SK-N-MC (cell line): ENCODE measurements at regions not wholly inside any gene's neighbourhood (a gene's known extent, or its start where the extent isn't known, plus 50 kb on each side); places are given as distances from the start of the nearest gene placed in this dataset.

Experiments used
- DNase-seq: peaks from one replicate; pipeline ENCODE4 v3.0.0-alpha.2; 2011; ENCODE audit warnings: low read depth, low spot score
- H3K27ac ChIP-seq: fragments of 200-600 bp; sonication (generic); 2 replicates; pipeline ENCODE4 v1.5.1; 2016; ENCODE audit warnings: mixed run types
- H3K36me3 ChIP-seq: fragments of 200-600 bp; sonication (generic); 2 replicates; pipeline ENCODE4 v1.6.1; 2017; ENCODE audit warnings: antibody characterized with exemption, low read length, mixed read lengths; ENCODE audit not compliant: insufficient read depth
- H3K4me3 ChIP-seq: fragments of 200-600 bp; sonication (generic); 2 replicates; pipeline ENCODE4 v1.5.1; 2016
- H3K9ac ChIP-seq: fragments of 200-600 bp; sonication (generic); 2 replicates; pipeline ENCODE4 v1.8.0; 2017; ENCODE audit warnings: mixed run types, mixed read lengths; ENCODE audit not compliant: insufficient read length
- H3K9me3 ChIP-seq: fragments of 200-600 bp; sonication (generic); 2 replicates; pipeline ENCODE4 v1.6.1; 2017; ENCODE audit warnings: low read depth, mild to moderate bottlenecking, antibody characterized with exemption, low read length, moderate library complexity, mixed read lengths
- EZH2 ChIP-seq: fragments of 200-600 bp; sonication (generic); IDR thresholded peaks from one replicate; pipeline ENCODE4 v1.6.1; 2017; ENCODE audit warnings: antibody characterized with exemption
- FOXP2 ChIP-seq: optimal IDR thresholded peaks from 2 replicates; pipeline ENCODE3; 2011; ENCODE audit warnings: mild to moderate bottlenecking, moderate library complexity; ENCODE audit not compliant: insufficient read depth; ENCODE audit errors: extremely low read length, control extremely low read depth
- POLR2AphosphoS5 ChIP-seq: IDR thresholded peaks from 2 replicates; pipeline ENCODE4 v1.6.1; 2012; ENCODE audit warnings: mild to moderate bottlenecking, low read depth, low read length, borderline replicate concordance

GRCh38 chr1:173395762-173396161 lies 81.4 kb upstream of the PRDX6 start:
- DNase-seq = no peak
- Histone ChIP-seq H3K9ac (no peak overlapping the region), H3K4me3 (no peak overlapping the region), H3K36me3 (no peaks in the 10 kb centered on the region), H3K27ac (no peak overlapping the region), H3K9me3 (no peaks in the 10 kb centered on the region)
- TF ChIP-seq EZH2 (no peak), POLR2AphosphoS5 (no peak), FOXP2 (no peak)

- Histone ChIP-seq H3K9ac (no peak overlapping the region), H3K27ac (no peak overlapping the region), H3K4me3 (no peak overlapping the region), H3K36me3 (no peaks in the 10 kb centered on the region), H3K9me3 (no peaks in the 10 kb centered on the region)
- TF ChIP-seq POLR2AphosphoS5 (no peak), FOXP2 (no peak), EZH2 (no peak)
- no peak for DNase-seq
Measured at GRCh38 chr1:173400387-173400995, 76.6 kb upstream of the PRDX6 start.

DNA sequence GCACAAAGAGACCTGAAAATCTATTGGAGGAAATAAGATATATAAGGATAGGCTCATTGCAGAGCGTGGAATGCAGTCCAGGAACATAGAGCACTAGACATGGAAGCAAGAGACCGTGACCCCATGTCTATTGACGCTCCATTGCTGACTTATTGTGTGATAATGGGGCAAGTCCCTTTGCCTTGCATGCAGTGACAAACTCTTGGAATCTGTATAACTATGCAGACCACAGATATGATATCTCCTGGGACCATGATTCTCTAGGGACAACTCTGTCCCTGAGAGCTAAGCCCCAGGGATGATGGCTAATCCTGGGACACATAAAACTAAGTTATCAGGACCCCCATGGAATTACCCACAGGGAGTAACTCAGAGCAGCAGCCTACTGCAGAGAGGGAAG lies 73.1 kb upstream of the PRDX6 start:
- H3K36me3 ChIP-seq = no peaks in the 10 kb centered on the region

GRCh38 chr1:173405281-173405680 lies 71.9 kb upstream of the PRDX6 start:
- H3K27ac ChIP-seq = no peak overlapping the region
- no peak overlapping the region for H3K9ac ChIP-seq
- no peaks in the 10 kb centered on the region for H3K36me3 ChIP-seq
- no peak for TF ChIP-seq FOXP2
- TF ChIP-seq POLR2AphosphoS5 = no peak
- TF ChIP-seq EZH2 = no peak
- no peaks in the 10 kb centered on the region for H3K9me3 ChIP-seq
- no peak overlapping the region for H3K4me3 ChIP-seq
- DNase-seq = no peak

More for the DNA sequence above, 73.1 kb upstream of the PRDX6 start:
- Histone ChIP-seq H3K9ac (no peak overlapping the region), H3K4me3 (no peak overlapping the region), H3K9me3 (no peaks in the 10 kb centered on the region), H3K27ac (no peak overlapping the region)
- TF ChIP-seq EZH2 (no peak), POLR2AphosphoS5 (no peak), FOXP2 (no peak)
- no peak for DNase-seq

DNA sequence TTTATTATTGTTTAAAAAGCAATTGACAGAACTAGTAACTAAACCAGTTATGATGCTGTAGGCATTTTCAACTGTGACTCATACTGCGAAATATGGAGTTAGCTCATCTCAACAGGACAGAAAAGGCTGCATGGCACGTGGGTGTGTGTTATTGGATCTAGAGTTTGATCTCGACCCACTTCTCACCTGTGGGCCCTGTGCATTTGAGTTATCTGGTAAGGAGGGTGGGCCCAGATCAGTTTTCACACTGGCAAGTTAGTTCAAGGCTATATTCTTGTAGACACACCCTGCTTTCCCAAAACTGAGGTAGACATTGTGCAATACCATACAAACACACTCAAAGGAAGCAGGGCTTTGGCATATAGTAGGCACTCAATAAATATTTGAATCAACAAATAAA lies 71.3 kb upstream of the PRDX6 start:
- no peak for TF ChIP-seq EZH2
- TF ChIP-seq POLR2AphosphoS5 = no peak
- TF ChIP-seq FOXP2 = no peak
- no peak overlapping the region for H3K27ac ChIP-seq
- H3K9ac ChIP-seq = no peak overlapping the region
- DNase-seq = no peak
- H3K36me3 ChIP-seq = no peaks in the 10 kb centered on the region
- H3K9me3 ChIP-seq = no peaks in the 10 kb centered on the region
- no peak overlapping the region for H3K4me3 ChIP-seq

GRCh38 chr1:173406783-173407230 lies 70.3 kb upstream of the PRDX6 start:
- TF ChIP-seq POLR2AphosphoS5 = no peak
- no peak for TF ChIP-seq EZH2
- TF ChIP-seq FOXP2 = no peak
- no peak overlapping the region for H3K4me3 ChIP-seq
- no peaks in the 10 kb centered on the region for H3K9me3 ChIP-seq
- H3K9ac ChIP-seq = no peak overlapping the region
- H3K36me3 ChIP-seq = no peaks in the 10 kb centered on the region
- no peak overlapping the region for H3K27ac ChIP-seq
- DNase-seq = no peak

DNA sequence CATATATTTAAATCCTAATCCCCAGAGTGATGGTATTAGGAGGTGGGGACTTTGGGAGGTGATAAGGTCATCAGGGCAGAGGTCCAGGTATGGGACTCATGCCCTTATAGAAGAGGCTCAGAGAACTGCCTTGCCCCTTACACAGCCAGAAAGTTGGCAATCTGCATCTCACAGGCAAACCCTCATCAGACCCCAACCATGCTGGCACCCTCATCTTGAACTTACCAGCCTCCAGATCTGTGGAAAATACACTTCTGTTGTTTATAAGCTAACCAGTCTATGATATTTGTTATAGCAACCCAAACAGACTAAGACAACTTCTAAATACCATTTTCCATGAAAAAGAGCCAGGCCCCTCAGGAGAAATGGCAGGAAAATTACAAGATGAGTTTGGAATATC lies 69.3 kb upstream of the PRDX6 start:
- no peak for DNase-seq
- no peaks in the 10 kb centered on the region for H3K9me3 ChIP-seq
- H3K9ac ChIP-seq = no peak overlapping the region
- no peaks in the 10 kb centered on the region for H3K36me3 ChIP-seq
- no peak overlapping the region for H3K27ac ChIP-seq
- H3K4me3 ChIP-seq = no peak overlapping the region
- TF ChIP-seq EZH2 (no peak), FOXP2 (no peak), POLR2AphosphoS5 (no peak)

DNA sequence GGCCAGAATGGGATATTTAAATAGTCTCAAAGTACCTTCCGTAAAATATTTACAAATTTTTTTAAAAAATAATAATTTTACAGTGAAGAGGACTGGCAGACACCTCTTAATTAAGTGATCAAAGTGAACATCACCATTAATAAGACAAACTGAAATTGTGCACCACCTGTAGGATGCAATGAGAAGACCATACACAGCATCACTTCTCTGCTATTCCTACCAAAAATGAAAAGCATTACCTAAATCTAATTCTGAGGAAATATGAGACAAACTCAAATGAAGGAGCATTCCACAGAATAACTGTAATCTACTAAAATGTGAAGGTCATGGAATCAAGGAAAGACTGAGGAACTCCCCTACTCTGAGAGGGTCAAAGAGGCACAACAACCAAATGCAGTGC lies 68.2 kb upstream of the PRDX6 start:
- H3K36me3 ChIP-seq = no peaks in the 10 kb centered on the region
- no peak for DNase-seq
- H3K27ac ChIP-seq = no peak overlapping the region
- H3K4me3 ChIP-seq = no peak overlapping the region
- TF ChIP-seq FOXP2 (no peak), POLR2AphosphoS5 (no peak), EZH2 (no peak)
- no peak overlapping the region for H3K9ac ChIP-seq
- no peaks in the 10 kb centered on the region for H3K9me3 ChIP-seq

GRCh38 chr1:173409613-173410012 lies 67.5 kb upstream of the PRDX6 start:
- no peak for DNase-seq
- TF ChIP-seq POLR2AphosphoS5 (no peak), FOXP2 (peak; percentile 34)
- no peaks in the 10 kb centered on the region for H3K9me3 ChIP-seq
- H3K27ac ChIP-seq = no peak overlapping the region
- no peaks in the 10 kb centered on the region for H3K36me3 ChIP-seq
- H3K9ac ChIP-seq = no peak overlapping the region
- H3K4me3 ChIP-seq = no peak overlapping the region
